Retinal pigment epithelial cell (primary cell): ENCODE measurements at regions not wholly inside any gene's neighbourhood (a gene's known extent, or its start where the extent isn't known, plus 50 kb on each side); places are given as distances from the start of the nearest gene placed in this dataset.

Experiments
- DNase-seq: peaks from one replicate; pipeline ENCODE4 v3.0.0-alpha.2; 2010; ENCODE audit warnings: low read depth
- H3K4me3 ChIP-seq: 2 replicates; pipeline ENCODE4 v1.5.1; 2011; ENCODE audit warnings: mild to moderate bottlenecking, low read length, control low read depth, moderate library complexity
- CTCF ChIP-seq: conservative IDR thresholded peaks from 2 replicates; pipeline ENCODE4 v1.5.1; 2011; ENCODE audit warnings: low read depth, low read length, control low read depth, inconsistent platforms

GRCh38 chr4:28792917-28793597 is 1927.1 kb upstream of the PCDH7 start:
- no peak for DNase-seq
- TF ChIP-seq CTCF, result no peak
- no peak overlapping the region for H3K4me3 ChIP-seq

GRCh38 chr4:28799696-28800095 is 1920.5 kb upstream of the PCDH7 start:
- peak; percentile 61 for DNase-seq
- H3K4me3 ChIP-seq, result no peak overlapping the region
- TF ChIP-seq CTCF, result no peak

- DNase-seq, result no peak
- no peak overlapping the region for H3K4me3 ChIP-seq
- TF ChIP-seq CTCF, result no peak
Measured at GRCh38 chr4:28811025-28811424, 1909.1 kb upstream of the PCDH7 start.

GRCh38 chr4:28822163-28822562 is 1898.0 kb upstream of the PCDH7 start:
- no peak for TF ChIP-seq CTCF
- H3K4me3 ChIP-seq, result no peak overlapping the region
- no peak for DNase-seq

GRCh38 chr4:28827866-28828265 is 1892.3 kb upstream of the PCDH7 start:
- H3K4me3 ChIP-seq, result no peak overlapping the region
- no peak for DNase-seq
- no peak for TF ChIP-seq CTCF

- TF ChIP-seq CTCF, result no peak
- no peak for DNase-seq
- no peak overlapping the region for H3K4me3 ChIP-seq
Measured at GRCh38 chr4:28831867-28832266, 1888.3 kb upstream of the PCDH7 start.

- no peak for DNase-seq
- TF ChIP-seq CTCF, result no peak
Measured at GRCh38 chr4:28832444-28832843, 1887.7 kb upstream of the PCDH7 start.

More at GRCh38 chr4:28832444-28832843, 1887.7 kb upstream of the PCDH7 start:
- H3K4me3 ChIP-seq, result no peak overlapping the region
